Keratinocyte (primary cell): ENCODE measurements at regions not wholly inside any gene's neighbourhood (a gene's known extent, or its start where the extent isn't known, plus 50 kb on each side); places are given as distances from the start of the nearest gene placed in this dataset.

ENCODE experiments used
- DNase-seq: peaks from one replicate; pipeline ENCODE4 v3.0.0-alpha.2; 2011; ENCODE audit warnings: low read depth, missing footprints, low spot score
- FAIRE-seq: peaks from 2 replicates; lab custom pipeline; 2011; peaks lifted over from hg19 to GRCh38; lab: Jason Lieb, UNC
- H2AFZ ChIP-seq: 2 replicates; pipeline ENCODE4 v1.6.0; 2012; ENCODE audit warnings: low read length, control low read depth, inconsistent platforms; ENCODE audit not compliant: control insufficient read depth
- H3K27ac ChIP-seq: 2 replicates; pipeline ENCODE4 v1.5.1; 2011; ENCODE audit warnings: low read length; ENCODE audit not compliant: control insufficient read depth, insufficient read depth
- H3K27me3 ChIP-seq: 3 replicates; pipeline ENCODE4 v1.6.0; 2011; ENCODE audit warnings: low read length; ENCODE audit not compliant: control insufficient read depth, insufficient read depth; ENCODE audit errors: extremely low read depth
- H3K36me3 ChIP-seq, 2 experiments: 2 replicates in 1 of 2; 3 replicates in 1 of 2; pipeline ENCODE4 v1.5.1; 2011; ENCODE audit warnings: low read length in 2 of 2, mild to moderate bottlenecking in 1 of 2; ENCODE audit not compliant: control insufficient read depth in 2 of 2, insufficient read depth in 2 of 2; ENCODE audit errors: extremely low read depth in 1 of 2
- H3K4me1 ChIP-seq: 3 replicates; pipeline ENCODE4 v1.5.1; 2011; ENCODE audit warnings: low read length; ENCODE audit not compliant: control insufficient read depth, insufficient read depth; ENCODE audit errors: extremely low read depth
- H3K4me2 ChIP-seq: 3 replicates; pipeline ENCODE4 v1.6.0; 2011; ENCODE audit warnings: low read depth, low read length; ENCODE audit not compliant: control insufficient read depth, insufficient read depth; ENCODE audit errors: extremely low read depth
- H3K4me3 ChIP-seq, 3 experiments: fragments of 200-600 bp in 1 of 3; sonication (generic) in 1 of 3; 2 replicates in 2 of 3; 3 replicates in 1 of 3; pipeline ENCODE4 v1.5.1; 2011 to 2016; ENCODE audit warnings: low read length in 3 of 3, mild to moderate bottlenecking in 3 of 3, control low read depth in 2 of 3, inconsistent platforms in 1 of 3, low read depth in 1 of 3, mixed read lengths in 1 of 3, mixed run types in 1 of 3, moderate library complexity in 1 of 3; ENCODE audit not compliant: control insufficient read depth in 2 of 3, insufficient read depth in 2 of 3; ENCODE audit errors: extremely low read depth in 1 of 3
- H3K79me2 ChIP-seq: 2 replicates; pipeline ENCODE4 v1.6.0; 2012; ENCODE audit warnings: low read length; ENCODE audit not compliant: control insufficient read depth, insufficient read depth
- H3K9ac ChIP-seq: 3 replicates; pipeline ENCODE4 v1.6.0; 2011; ENCODE audit warnings: low read length; ENCODE audit not compliant: control insufficient read depth, insufficient read depth; ENCODE audit errors: extremely low read depth
- H3K9me1 ChIP-seq: 3 replicates; pipeline ENCODE4 v1.6.0; 2011; ENCODE audit warnings: low read length; ENCODE audit not compliant: control insufficient read depth, insufficient read depth; ENCODE audit errors: extremely low read depth
- H3K9me3 ChIP-seq: 2 replicates; pipeline ENCODE4 v1.5.1; 2012; ENCODE audit warnings: low read depth, low read length; ENCODE audit not compliant: control insufficient read depth
- H4K20me1 ChIP-seq: 3 replicates; pipeline ENCODE4 v1.6.0; 2011; ENCODE audit warnings: low read length; ENCODE audit not compliant: control insufficient read depth, insufficient read depth; ENCODE audit errors: extremely low read depth
- EZH2 ChIP-seq: IDR thresholded peaks from one replicate; pipeline ENCODE4 v1.6.1; 2012; ENCODE audit warnings: inconsistent platforms, mild to moderate bottlenecking, low read length, moderate library complexity
- dilution Hi-C: fragments of 300-500 bp; cut with MboI; formaldehyde crosslinking; loops from one replicate; pipeline ENCODE4 v1.7.0; 2020; ENCODE audit warnings: low sequenced_read_pairs; ENCODE audit not compliant: extremely low pct_ligation_motif_present
- TF ChIP-seq, protein P1 (sequence below), 3 experiments: IDR thresholded peaks in 1 of 3; conservative IDR thresholded peaks in 1 of 3; optimal IDR thresholded peaks in 1 of 3; 2 replicates in 2 of 3; 3 replicates in 1 of 3; pipeline versions ENCODE3 to v1.5.1; 2011; ENCODE audit warnings: low read length in 3 of 3, mild to moderate bottlenecking in 3 of 3, moderate library complexity in 2 of 3, control low read depth in 1 of 3, inconsistent platforms in 1 of 3; ENCODE audit not compliant: insufficient read depth in 2 of 3; ENCODE audit errors: extremely low read depth in 1 of 3

DNA sequence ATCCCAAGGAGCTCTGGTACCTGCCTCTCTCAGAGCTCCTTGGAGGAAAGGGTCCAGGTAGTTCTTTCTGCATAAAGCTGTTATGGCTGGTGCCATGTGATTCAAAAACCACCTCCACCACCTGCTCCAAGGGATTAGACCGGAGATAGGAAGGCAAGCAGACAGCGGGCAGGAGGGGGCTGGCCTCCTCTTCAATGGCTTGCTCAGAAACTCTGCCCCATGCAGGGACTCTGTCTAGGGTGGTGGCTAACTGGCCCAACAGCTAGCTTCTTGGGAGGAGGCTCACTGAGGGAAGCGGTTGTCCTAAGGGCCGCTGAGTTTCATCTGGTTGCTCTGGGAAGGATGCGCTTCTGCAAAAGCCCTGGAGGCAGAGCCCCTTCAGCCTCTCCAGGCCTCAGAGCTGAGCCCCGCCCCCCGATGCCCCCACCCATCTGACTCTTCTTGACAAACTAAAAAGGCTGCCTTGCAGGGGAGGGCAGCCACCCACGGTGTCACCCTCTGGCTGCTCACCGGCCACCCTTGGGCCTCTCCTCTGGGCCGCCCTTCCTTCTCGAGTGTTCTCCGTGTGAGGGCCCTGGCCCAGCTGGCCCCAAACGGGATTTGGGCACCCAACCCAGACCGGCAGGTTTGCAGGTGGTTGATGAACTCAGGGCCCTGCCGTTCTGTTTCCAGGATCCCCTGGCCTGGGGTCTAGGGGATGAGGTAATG lies 90.2 kb downstream of the MCFD2 start:
- TF ChIP-seq EZH2, result no peak
- TF ChIP-seq, protein P1, sequence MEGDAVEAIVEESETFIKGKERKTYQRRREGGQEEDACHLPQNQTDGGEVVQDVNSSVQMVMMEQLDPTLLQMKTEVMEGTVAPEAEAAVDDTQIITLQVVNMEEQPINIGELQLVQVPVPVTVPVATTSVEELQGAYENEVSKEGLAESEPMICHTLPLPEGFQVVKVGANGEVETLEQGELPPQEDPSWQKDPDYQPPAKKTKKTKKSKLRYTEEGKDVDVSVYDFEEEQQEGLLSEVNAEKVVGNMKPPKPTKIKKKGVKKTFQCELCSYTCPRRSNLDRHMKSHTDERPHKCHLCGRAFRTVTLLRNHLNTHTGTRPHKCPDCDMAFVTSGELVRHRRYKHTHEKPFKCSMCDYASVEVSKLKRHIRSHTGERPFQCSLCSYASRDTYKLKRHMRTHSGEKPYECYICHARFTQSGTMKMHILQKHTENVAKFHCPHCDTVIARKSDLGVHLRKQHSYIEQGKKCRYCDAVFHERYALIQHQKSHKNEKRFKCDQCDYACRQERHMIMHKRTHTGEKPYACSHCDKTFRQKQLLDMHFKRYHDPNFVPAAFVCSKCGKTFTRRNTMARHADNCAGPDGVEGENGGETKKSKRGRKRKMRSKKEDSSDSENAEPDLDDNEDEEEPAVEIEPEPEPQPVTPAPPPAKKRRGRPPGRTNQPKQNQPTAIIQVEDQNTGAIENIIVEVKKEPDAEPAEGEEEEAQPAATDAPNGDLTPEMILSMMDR (optimal IDR thresholded peaks at IDR 0.05 in 1 of 3, IDR thresholded peaks at IDR 0.05 in 1 of 3, conservative IDR thresholded peaks at IDR 0.05 in 1 of 3; ENCODE audit: extremely low read depth in 1 of 3, insufficient read depth in 2 of 3, low read length in 3 of 3), result no peak
- H3K36me3 ChIP-seq, result no peaks in the 10 kb centered on the region
- no peaks in the 10 kb centered on the region for H3K9me3 ChIP-seq
- dilution Hi-C loops, result no loop called here
- H3K27me3 ChIP-seq, result no peaks in the 10 kb centered on the region
- no peaks in the 10 kb centered on the region for H3K79me2 ChIP-seq
- no peak overlapping the region for H2AFZ ChIP-seq
- no peak overlapping the region for H3K27ac ChIP-seq
- DNase-seq (no peak), FAIRE-seq (no peak)
- H3K4me1 ChIP-seq, result peaks cover 3% of the 10 kb centered on the region
- no peaks in the 10 kb centered on the region for H4K20me1 ChIP-seq
- H3K4me3 ChIP-seq, result no peak overlapping the region
- H3K4me2 ChIP-seq, result no peak overlapping the region
- H3K9me1 ChIP-seq, result no peaks in the 10 kb centered on the region
- H3K9ac ChIP-seq, result no peak overlapping the region

DNA sequence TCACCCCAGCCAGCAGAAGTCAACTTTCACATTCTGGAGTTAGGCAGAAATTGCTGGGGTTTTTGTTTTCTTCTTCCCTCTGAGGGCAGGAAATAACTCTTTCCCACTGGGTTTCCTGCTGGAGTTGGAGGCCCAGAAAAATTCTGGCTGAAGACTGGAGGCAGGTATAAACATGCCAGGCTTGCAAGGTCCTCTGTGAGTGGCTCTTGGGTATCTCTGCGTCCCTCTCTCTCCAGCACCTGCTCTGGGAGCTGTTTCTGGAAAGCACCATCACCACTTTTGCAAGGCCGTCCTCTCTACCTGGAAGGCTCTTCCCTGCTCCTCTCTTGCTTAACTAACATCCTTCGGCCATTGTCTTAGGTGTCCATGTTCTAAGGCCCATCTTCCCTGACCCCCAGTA lies 91.0 kb downstream of the MCFD2 start:
- Histone ChIP-seq H3K27me3 (no peaks in the 10 kb centered on the region), H2AFZ (no peak overlapping the region), H4K20me1 (no peaks in the 10 kb centered on the region), H3K9me3 (no peaks in the 10 kb centered on the region), H3K27ac (no peak overlapping the region), H3K36me3 (no peaks in the 10 kb centered on the region), H3K4me2 (no peak overlapping the region), H3K9me1 (no peaks in the 10 kb centered on the region), H3K9ac (no peak overlapping the region), H3K4me1 (peaks cover 3% of the 10 kb centered on the region), H3K4me3 (no peak overlapping the region), H3K79me2 (no peaks in the 10 kb centered on the region)
- TF ChIP-seq EZH2, result no peak
- TF ChIP-seq, protein P1 (optimal IDR thresholded peaks at IDR 0.05 in 1 of 3, IDR thresholded peaks at IDR 0.05 in 1 of 3, conservative IDR thresholded peaks at IDR 0.05 in 1 of 3; ENCODE audit: extremely low read depth in 1 of 3, insufficient read depth in 2 of 3, low read length in 3 of 3), result no peak
- FAIRE-seq (peak; percentile 75), DNase-seq (no peak)
- dilution Hi-C loops, result no loop called here
